Cardiac muscle cell (in vitro differentiated cells and primary cell): ENCODE measurements at regions not wholly inside any gene's neighbourhood (a gene's known extent, or its start where the extent isn't known, plus 50 kb on each side); places are given as distances from the start of the nearest gene placed in this dataset.

Experiments
- DNase-seq, 2 donors: peaks; one replicate each; pipeline versions ENCODE4 v3.0.0 to v3.0.0-alpha.2; 2010 to 2017; ENCODE audit warnings: low read depth in 1 of 2, low spot score in 1 of 2
- H3K27ac ChIP-seq: fragments of 200-600 bp; sonication (generic); 2 replicates; pipeline ENCODE4 v1.5.1; 2016
- H3K27me3 ChIP-seq: fragments of 200-600 bp; sonication (generic); 2 replicates; pipeline ENCODE4 v1.6.0; 2016; ENCODE audit warnings: control low read depth
- H3K36me3 ChIP-seq: fragments of 200-600 bp; sonication (generic); 2 replicates; pipeline ENCODE4 v1.5.1; 2016; ENCODE audit warnings: control low read depth
- H3K4me1 ChIP-seq: fragments of 200-600 bp; sonication (generic); 2 replicates; pipeline ENCODE4 v1.8.1; 2017; ENCODE audit warnings: low read depth, mild to moderate bottlenecking, mixed run types
- H3K4me3 ChIP-seq: fragments of 200-600 bp; sonication (generic); 2 replicates; pipeline ENCODE4 v1.5.1; 2016; ENCODE audit warnings: mild to moderate bottlenecking
- H3K9me3 ChIP-seq: fragments of 200-600 bp; sonication (generic); 2 replicates; pipeline ENCODE4 v1.5.1; 2017; ENCODE audit warnings: low read depth, mild to moderate bottlenecking, control low read depth
- CTCF ChIP-seq: IDR thresholded peaks from 2 replicates; pipeline ENCODE4 v1.5.1; 2012; ENCODE audit warnings: low read depth, mild to moderate bottlenecking, low read length

GRCh38 chr5:158368686-158369085 is 509.7 kb upstream of the CLINT1 start:
- H3K27ac ChIP-seq, result no peak overlapping the region
- no peak overlapping the region for H3K4me3 ChIP-seq
- no peaks in the 10 kb centered on the region for H3K9me3 ChIP-seq
- DNase-seq, result no peak
- no peaks in the 10 kb centered on the region for H3K4me1 ChIP-seq
- no peaks in the 10 kb centered on the region for H3K36me3 ChIP-seq
- no peak for TF ChIP-seq CTCF
- no peaks in the 10 kb centered on the region for H3K27me3 ChIP-seq

GRCh38 chr5:158364367-158364766 is 505.4 kb upstream of the CLINT1 start:
- no peak for TF ChIP-seq CTCF
- no peak for DNase-seq

GRCh38 chr5:158354958-158355357 is 496.0 kb upstream of the CLINT1 start:
- Histone ChIP-seq H3K36me3 (no peaks in the 10 kb centered on the region), H3K9me3 (no peaks in the 10 kb centered on the region), H3K4me1 (no peaks in the 10 kb centered on the region), H3K27ac (no peak overlapping the region), H3K27me3 (no peaks in the 10 kb centered on the region), H3K4me3 (no peak overlapping the region)
- no peak for TF ChIP-seq CTCF
- DNase-seq, result no peak

More at GRCh38 chr5:158364367-158364766, 505.4 kb upstream of the CLINT1 start:
- Histone ChIP-seq H3K4me3 (no peak overlapping the region), H3K27ac (no peak overlapping the region), H3K4me1 (no peaks in the 10 kb centered on the region), H3K27me3 (no peaks in the 10 kb centered on the region), H3K36me3 (no peaks in the 10 kb centered on the region), H3K9me3 (no peaks in the 10 kb centered on the region)

- TF ChIP-seq CTCF, result no peak
These were observed 492.7 kb upstream of the CLINT1 start for GRCh38 chr5:158351485-158352125.

GRCh38 chr5:158349987-158350386 is 491.0 kb upstream of the CLINT1 start:
- Histone ChIP-seq H3K27me3 (no peaks in the 10 kb centered on the region), H3K36me3 (no peaks in the 10 kb centered on the region), H3K4me3 (no peak overlapping the region), H3K4me1 (no peaks in the 10 kb centered on the region), H3K9me3 (no peaks in the 10 kb centered on the region), H3K27ac (no peak overlapping the region)
- DNase-seq, result peak in 1 of 2 donors; percentile 30
- no peak for TF ChIP-seq CTCF

More at GRCh38 chr5:158351485-158352125, 492.7 kb upstream of the CLINT1 start:
- Histone ChIP-seq H3K27ac (no peak overlapping the region), H3K27me3 (no peaks in the 10 kb centered on the region), H3K9me3 (no peaks in the 10 kb centered on the region), H3K36me3 (no peaks in the 10 kb centered on the region), H3K4me1 (no peaks in the 10 kb centered on the region), H3K4me3 (no peak overlapping the region)
- no peak for DNase-seq
